ENCODE measurements at regions not wholly inside any gene's neighbourhood (a gene's known extent, or its start where the extent isn't known, plus 50 kb on each side); places are given as distances from the start of the nearest gene placed in this dataset.

- DNase-seq: no peak
These were observed 51.9 kb upstream of the RAI14 start for GRCh38 chr5:34604119-34604675.

GRCh38 chr5:34606101-34606500 lies 50.0 kb upstream of the RAI14 start:
- no peak for DNase-seq

All from 8988T (cell line).